ENCODE measurements at regions not wholly inside any gene's neighbourhood (a gene's known extent, or its start where the extent isn't known, plus 50 kb on each side); places are given as distances from the start of the nearest gene placed in this dataset.
A peak's percentile ranks its signal among the peaks of the same experiment; 100 is the strongest.

DNA sequence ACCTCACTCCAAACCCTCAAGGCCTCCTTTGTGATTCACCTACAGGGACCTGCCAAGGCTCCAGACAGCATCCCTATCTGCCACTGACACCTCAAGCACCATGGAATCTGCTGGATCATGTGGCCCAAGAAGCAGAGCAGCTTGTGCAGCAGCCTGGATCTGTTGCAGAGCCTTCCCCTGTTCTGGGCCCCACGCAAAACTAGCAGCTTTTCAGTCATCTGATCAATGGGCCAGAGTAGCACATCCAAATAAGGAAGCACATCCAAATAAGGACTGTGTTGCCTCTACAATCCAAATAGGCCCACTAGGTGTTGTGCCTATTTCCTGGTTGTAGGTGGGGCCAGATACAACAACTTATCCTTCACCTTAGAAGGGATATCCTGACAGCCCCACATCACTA is 97.1 kb upstream of the GNAO1 start:
- H3K27ac ChIP-seq = no peak overlapping the region
- DNase-seq (ENCODE audit: low read depth, low spot score) = no peak

DNA sequence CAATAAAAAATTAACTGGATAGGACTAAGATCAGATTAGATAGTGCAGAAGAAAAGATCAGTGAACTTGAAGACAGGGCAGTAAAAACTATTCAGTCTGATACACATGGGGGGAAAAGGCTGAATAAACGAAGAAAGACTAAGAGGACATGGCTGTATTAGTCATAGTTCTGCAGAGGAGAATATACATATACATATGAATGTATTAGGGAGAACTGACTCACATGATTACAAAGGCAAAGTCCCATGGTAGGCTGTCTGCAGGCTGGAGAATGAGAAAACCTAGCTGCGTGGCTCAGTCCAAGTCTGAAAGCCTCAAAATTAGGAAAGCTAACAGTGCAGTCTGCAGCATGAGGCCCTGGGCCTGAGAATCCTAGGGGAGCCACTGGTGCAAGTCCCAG is 98.2 kb upstream of the GNAO1 start:
- no peak for DNase-seq (ENCODE audit: low read depth, low spot score)
- no peak overlapping the region for H3K27ac ChIP-seq

DNA sequence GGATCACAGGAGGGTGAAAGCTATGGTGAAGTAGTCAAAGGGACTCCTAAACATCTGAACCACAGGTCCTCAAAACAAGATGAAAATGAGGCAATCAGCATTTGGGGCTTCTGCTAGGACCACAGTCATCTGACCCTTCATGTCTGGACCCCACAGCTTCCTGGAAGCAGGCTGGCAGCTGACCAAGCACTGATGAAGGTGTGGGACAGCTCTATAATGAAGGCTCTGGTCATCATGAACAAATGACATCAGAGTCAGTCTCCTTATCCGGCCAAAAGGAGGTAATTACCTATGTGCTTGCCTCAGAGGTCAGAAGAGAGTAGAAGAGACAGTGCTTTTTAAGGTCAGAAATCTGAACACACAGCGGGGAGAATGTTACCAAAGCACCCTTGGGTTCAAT is 101.2 kb upstream of the GNAO1 start:
- no peak overlapping the region for H3K27ac ChIP-seq
- no peak for DNase-seq (ENCODE audit: low read depth, low spot score)

- no peak overlapping the region for H3K27ac ChIP-seq
- no peak for DNase-seq (ENCODE audit: low read depth, low spot score)
Measured at GRCh38 chr16:56087626-56088025, 103.7 kb upstream of the GNAO1 start.

- DNase-seq (ENCODE audit: low read depth, low spot score) = no peak
- H3K27ac ChIP-seq = no peak overlapping the region
Measured at GRCh38 chr16:56081371-56081770, 109.9 kb upstream of the GNAO1 start.

- H3K27ac ChIP-seq = no peak overlapping the region
Measured at GRCh38 chr16:56075732-56076388, 115.4 kb upstream of the GNAO1 start.

GRCh38 chr16:56073508-56073907 is 117.8 kb upstream of the GNAO1 start:
- no peak overlapping the region for H3K27ac ChIP-seq
- DNase-seq (ENCODE audit: low read depth, low spot score) = no peak

More at GRCh38 chr16:56075732-56076388, 115.4 kb upstream of the GNAO1 start:
- no peak for DNase-seq (ENCODE audit: low read depth, low spot score)

- no peak for DNase-seq (ENCODE audit: low read depth, low spot score)
- H3K27ac ChIP-seq = no peak overlapping the region
Measured at GRCh38 chr16:56072096-56072495, 119.2 kb upstream of the GNAO1 start.

- no peak overlapping the region for H3K27ac ChIP-seq
- DNase-seq (ENCODE audit: low read depth, low spot score) = peak; percentile 5
Measured at GRCh38 chr16:56068816-56069215, 122.5 kb upstream of the GNAO1 start.

DNA sequence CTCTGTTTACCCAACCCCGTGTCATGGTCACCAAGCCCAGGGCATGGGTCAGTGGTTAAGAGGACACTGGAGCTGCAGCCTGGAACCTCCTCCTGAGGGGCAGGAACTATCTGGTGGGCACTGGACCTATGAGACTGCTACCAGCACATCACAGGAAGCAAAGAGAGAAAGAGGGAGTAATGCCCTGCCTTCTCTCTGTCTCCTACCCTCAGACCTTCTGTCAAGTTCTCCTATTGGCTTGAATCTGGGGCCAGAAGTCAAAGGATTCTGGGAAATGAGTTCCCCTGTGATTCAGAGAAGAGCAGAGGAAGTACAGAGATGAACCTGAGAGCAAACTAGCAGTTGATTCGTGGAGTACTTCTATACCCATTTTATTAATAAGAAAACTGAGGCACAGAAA is 123.0 kb upstream of the GNAO1 start:
- no peak for DNase-seq (ENCODE audit: low read depth, low spot score)
- no peak overlapping the region for H3K27ac ChIP-seq

- no peak for DNase-seq (ENCODE audit: low read depth, low spot score)
- no peak overlapping the region for H3K27ac ChIP-seq
Measured at GRCh38 chr16:56067406-56067805, 123.9 kb upstream of the GNAO1 start.

GRCh38 chr16:56066617-56067016 is 124.7 kb upstream of the GNAO1 start:
- H3K27ac ChIP-seq = no peak overlapping the region
- DNase-seq (ENCODE audit: low read depth, low spot score) = no peak

GRCh38 chr16:56063111-56063510 is 128.2 kb upstream of the GNAO1 start:
- no peak for DNase-seq (ENCODE audit: low read depth, low spot score)
- H3K27ac ChIP-seq = no peak overlapping the region

DNA sequence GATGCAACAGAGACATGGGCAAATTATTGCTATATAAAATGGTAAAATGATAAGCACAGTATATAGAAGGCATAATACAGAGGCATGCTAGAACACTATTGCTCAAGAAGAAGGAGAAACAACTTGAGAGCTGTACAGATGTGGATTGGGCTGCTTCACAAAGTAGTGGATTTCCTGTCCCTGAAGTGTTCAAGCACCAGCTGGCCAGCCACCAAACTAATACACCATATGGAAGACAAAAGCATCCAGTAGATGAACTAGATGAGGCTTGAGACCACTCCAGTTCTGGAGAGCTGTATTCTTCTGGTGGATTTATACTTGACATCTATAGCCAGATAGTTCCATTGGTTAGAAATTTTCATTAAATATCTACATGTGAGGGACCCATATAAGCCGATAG is 134.1 kb upstream of the GNAO1 start:
- no peak overlapping the region for H3K27ac ChIP-seq
- DNase-seq (ENCODE audit: low read depth, low spot score) = no peak

- H3K27ac ChIP-seq = no peak overlapping the region
- DNase-seq (ENCODE audit: low read depth, low spot score) = no peak
Measured at GRCh38 chr16:56050916-56051315, 140.4 kb upstream of the GNAO1 start.

GRCh38 chr16:56048425-56049105 is 142.7 kb upstream of the GNAO1 start:
- no peak for DNase-seq (ENCODE audit: low read depth, low spot score)
- H3K27ac ChIP-seq = no peak overlapping the region

DNA sequence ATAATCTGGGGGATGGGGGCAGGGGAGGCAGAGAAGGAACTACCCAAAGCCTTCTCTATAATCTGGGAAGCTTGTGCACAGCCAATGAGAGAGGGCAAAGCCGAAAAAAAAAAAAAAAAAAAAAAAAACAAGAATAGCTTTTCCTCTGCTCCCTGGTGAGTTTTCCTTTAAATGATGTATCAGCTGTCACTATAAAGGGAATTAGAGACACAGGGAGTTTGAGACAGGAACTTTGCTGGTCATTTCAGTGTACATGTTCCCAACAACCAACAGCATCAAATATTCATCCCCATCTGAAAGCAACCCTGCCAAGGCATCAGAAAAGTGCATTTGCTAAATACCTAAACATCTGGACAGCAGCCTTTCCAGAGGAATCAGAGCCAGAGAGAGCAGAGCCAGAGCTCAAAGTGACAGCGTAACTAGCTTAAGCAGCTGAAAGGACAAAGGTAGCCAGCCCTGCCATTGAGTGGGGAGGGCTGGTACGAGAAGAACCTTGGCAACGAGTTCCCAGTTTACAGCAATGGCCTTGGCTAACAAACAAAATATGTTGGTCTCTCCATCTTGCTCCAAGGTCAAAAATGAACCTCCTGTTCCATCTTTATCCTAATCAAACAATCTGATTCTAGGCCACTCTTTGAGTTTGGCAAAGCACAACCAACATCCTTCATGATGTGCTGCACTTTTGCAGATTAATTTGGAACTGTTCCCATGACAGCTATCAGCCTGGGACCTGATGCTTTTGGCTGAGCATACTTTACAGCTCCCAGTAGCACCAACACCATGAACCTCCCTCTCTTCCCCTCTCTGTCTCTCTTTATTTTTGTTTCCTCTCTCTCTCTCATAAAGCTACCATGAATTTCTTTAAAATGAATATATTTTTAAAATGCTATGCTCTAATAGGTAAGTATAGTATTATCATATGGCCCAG is 143.7 kb upstream of the GNAO1 start:
- DNase-seq (ENCODE audit: low read depth, low spot score) = no peak
- no peak overlapping the region for H3K27ac ChIP-seq

DNA sequence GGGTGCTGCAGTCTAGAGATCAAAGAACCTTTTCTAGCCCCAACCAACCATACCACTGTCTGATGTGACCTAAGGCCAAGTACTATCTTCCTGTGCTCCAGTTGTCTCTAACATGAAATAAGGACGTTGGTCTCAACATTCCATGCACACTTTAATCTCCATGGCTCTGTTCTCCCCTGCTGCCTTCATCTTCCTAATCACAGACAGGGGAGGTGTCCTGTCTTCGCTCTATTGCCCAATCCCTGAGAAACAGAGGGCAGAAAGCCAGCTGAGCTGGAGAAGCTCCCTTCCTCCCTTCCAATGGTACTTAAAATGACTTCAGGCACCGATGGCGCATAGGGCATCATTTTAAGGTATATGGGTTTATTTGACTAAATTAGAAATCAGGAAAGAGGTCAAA is 148.9 kb upstream of the GNAO1 start:
- no peak for DNase-seq (ENCODE audit: low read depth, low spot score)
- H3K27ac ChIP-seq = no peak overlapping the region

GRCh38 chr16:56041556-56042140 is 149.6 kb upstream of the GNAO1 start:
- H3K27ac ChIP-seq = no peak overlapping the region
- peak; percentile 8 for DNase-seq (ENCODE audit: low read depth, low spot score)

- no peak overlapping the region for H3K27ac ChIP-seq
- DNase-seq (ENCODE audit: low read depth, low spot score) = no peak
Measured at GRCh38 chr16:56038564-56039098, 152.7 kb upstream of the GNAO1 start.

Data from epithelial cell of prostate (primary cell).